Fibroblast of the aortic adventitia (primary cell): ENCODE measurements at regions not wholly inside any gene's neighbourhood (a gene's known extent, or its start where the extent isn't known, plus 50 kb on each side); places are given as distances from the start of the nearest gene placed in this dataset.

Experiments
- DNase-seq: peaks from one replicate; pipeline ENCODE4 v3.0.0-alpha.2; 2010; ENCODE audit warnings: low read depth
- H3K4me3 ChIP-seq: 2 replicates; pipeline ENCODE4 v1.5.1; 2011; ENCODE audit warnings: low read depth, mild to moderate bottlenecking, control low read depth, low read length, moderate library complexity
- CTCF ChIP-seq: IDR thresholded peaks from 2 replicates; pipeline ENCODE4 v1.5.1; 2011; ENCODE audit warnings: mild to moderate bottlenecking, low read length, control low read depth, inconsistent platforms; ENCODE audit not compliant: insufficient read depth

- no peak overlapping the region for H3K4me3 ChIP-seq
- DNase-seq: no peak
- TF ChIP-seq CTCF: no peak
These were observed 293.9 kb upstream of the ERBB4 start for GRCh38 chr2:212832211-212833195.

- no peak for DNase-seq
- no peak overlapping the region for H3K4me3 ChIP-seq
- no peak for TF ChIP-seq CTCF
These were observed 293.1 kb upstream of the ERBB4 start for GRCh38 chr2:212831671-212832199.

- no peak for DNase-seq
- TF ChIP-seq CTCF: no peak
- no peak overlapping the region for H3K4me3 ChIP-seq
These were observed 277.7 kb upstream of the ERBB4 start for GRCh38 chr2:212816267-212816666.

GRCh38 chr2:212815453-212815852 is 276.9 kb upstream of the ERBB4 start:
- no peak for TF ChIP-seq CTCF
- no peak overlapping the region for H3K4me3 ChIP-seq
- no peak for DNase-seq

GRCh38 chr2:212814941-212815340 is 276.3 kb upstream of the ERBB4 start:
- no peak for TF ChIP-seq CTCF
- no peak overlapping the region for H3K4me3 ChIP-seq

GRCh38 chr2:212811921-212812320 is 273.3 kb upstream of the ERBB4 start:
- DNase-seq: no peak
- no peak overlapping the region for H3K4me3 ChIP-seq
- no peak for TF ChIP-seq CTCF

More at GRCh38 chr2:212814941-212815340, 276.3 kb upstream of the ERBB4 start:
- DNase-seq: no peak
